ENCODE measurements at regions not wholly inside any gene's neighbourhood (a gene's known extent, or its start where the extent isn't known, plus 50 kb on each side); places are given as distances from the start of the nearest gene placed in this dataset.

DNA sequence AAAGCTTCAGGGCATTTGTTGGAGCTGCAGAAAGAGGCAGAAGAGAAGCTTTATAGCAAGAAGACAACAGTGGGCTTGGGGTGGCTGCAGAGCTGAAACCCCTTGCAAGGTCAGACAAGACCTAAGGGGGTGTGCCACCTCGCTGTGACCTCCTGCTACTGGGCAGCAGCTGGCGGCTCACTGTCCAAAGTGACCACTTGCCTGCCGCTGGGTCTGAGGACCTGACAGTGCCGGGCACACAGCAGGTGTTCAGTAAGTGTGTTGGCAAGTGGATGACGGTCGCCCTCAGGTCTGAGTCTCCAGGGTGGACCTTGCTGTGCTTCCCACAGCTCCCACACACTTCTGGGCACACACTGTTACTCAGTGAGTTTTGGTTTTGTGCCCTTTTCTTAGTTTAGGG lies 336.5 kb downstream of the C16orf95 start:
- TF ChIP-seq, protein P1, sequence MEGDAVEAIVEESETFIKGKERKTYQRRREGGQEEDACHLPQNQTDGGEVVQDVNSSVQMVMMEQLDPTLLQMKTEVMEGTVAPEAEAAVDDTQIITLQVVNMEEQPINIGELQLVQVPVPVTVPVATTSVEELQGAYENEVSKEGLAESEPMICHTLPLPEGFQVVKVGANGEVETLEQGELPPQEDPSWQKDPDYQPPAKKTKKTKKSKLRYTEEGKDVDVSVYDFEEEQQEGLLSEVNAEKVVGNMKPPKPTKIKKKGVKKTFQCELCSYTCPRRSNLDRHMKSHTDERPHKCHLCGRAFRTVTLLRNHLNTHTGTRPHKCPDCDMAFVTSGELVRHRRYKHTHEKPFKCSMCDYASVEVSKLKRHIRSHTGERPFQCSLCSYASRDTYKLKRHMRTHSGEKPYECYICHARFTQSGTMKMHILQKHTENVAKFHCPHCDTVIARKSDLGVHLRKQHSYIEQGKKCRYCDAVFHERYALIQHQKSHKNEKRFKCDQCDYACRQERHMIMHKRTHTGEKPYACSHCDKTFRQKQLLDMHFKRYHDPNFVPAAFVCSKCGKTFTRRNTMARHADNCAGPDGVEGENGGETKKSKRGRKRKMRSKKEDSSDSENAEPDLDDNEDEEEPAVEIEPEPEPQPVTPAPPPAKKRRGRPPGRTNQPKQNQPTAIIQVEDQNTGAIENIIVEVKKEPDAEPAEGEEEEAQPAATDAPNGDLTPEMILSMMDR (IDR thresholded peaks at IDR 0.05; ENCODE audit: borderline replicate concordance, extremely low read depth, insufficient read depth) = no peak
- Histone ChIP-seq H3K27me3 (ENCODE audit: control insufficient read depth, insufficient read depth, low read length) (no peaks in the 10 kb centered on the region), H3K36me3 (ENCODE audit: control insufficient read depth in 2 of 3, insufficient read depth in 3 of 3, low read length in 3 of 3) (no peaks in the 10 kb centered on the region), H3K27ac (ENCODE audit: low read depth in 2 of 2, low read length in 2 of 2) (no peak overlapping the region), H3K4me1 (ENCODE audit: control insufficient read depth in 2 of 3, insufficient read depth in 2 of 3, low read depth in 1 of 3, low read length in 3 of 3) (no peaks in the 10 kb centered on the region), H3K9ac (ENCODE audit: low read length in 3 of 3) (no peak overlapping the region), H3K4me3 (ENCODE audit: low read length in 3 of 3) (no peak overlapping the region), H3K9me3 (ENCODE audit: control insufficient read depth in 2 of 3, insufficient read depth in 1 of 3, low read length in 3 of 3) (no peaks in the 10 kb centered on the region)
- no peak for FAIRE-seq
- intact Hi-C loops (cut with DNase I) = no loop called here
- peak in 2 of 5 donors; percentile 30 to 64 for DNase-seq

DNA sequence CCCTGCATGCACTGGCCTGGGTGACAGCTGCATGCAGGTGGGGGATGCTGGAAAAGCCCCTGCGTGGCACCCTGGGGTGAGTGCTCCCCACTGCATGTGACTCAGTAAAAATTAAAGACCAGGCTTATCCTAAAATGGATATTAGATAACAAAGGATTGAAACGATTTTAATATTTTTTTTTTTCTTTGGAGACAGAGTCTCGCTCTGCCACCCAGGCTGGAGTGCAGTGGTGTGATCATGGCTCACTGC lies 334.9 kb downstream of the C16orf95 start:
- Histone ChIP-seq H3K9me3 (ENCODE audit: control insufficient read depth in 2 of 3, insufficient read depth in 1 of 3, low read length in 3 of 3) (no peaks in the 10 kb centered on the region), H3K27ac (ENCODE audit: low read depth in 2 of 2, low read length in 2 of 2) (no peak overlapping the region), H3K4me1 (ENCODE audit: control insufficient read depth in 2 of 3, insufficient read depth in 2 of 3, low read depth in 1 of 3, low read length in 3 of 3) (no peaks in the 10 kb centered on the region), H3K36me3 (ENCODE audit: control insufficient read depth in 2 of 3, insufficient read depth in 3 of 3, low read length in 3 of 3) (no peaks in the 10 kb centered on the region), H3K9ac (ENCODE audit: low read length in 3 of 3) (no peak overlapping the region), H3K4me3 (ENCODE audit: low read length in 3 of 3) (no peak overlapping the region), H3K27me3 (ENCODE audit: control insufficient read depth, insufficient read depth, low read length) (no peaks in the 10 kb centered on the region)
- intact Hi-C loops (cut with DNase I) = no loop called here
- DNase-seq (peak in 2 of 5 donors; percentile 10 to 21), FAIRE-seq (no peak)
- TF ChIP-seq, protein P1 (IDR thresholded peaks at IDR 0.05; ENCODE audit: borderline replicate concordance, extremely low read depth, insufficient read depth) = no peak

DNA sequence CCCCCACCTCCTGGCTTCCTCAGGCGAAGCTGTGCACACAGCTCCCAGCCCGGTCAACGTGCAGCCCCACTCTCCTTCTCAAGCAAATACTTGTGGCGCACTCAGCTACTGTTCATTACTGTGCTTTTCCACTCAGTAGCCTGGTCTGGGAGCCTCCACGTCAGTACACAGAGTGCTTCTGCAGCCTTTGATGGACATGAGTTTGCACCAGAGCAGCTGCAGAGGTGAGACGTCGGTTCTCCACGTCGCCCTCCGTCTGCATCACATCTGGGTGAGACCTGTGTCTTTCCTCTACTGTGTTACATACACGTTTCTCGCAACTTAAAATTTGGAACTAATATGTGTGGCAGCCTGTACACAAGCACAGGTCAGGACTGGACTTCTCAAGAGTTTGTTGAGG lies 334.3 kb downstream of the C16orf95 start:
- Histone ChIP-seq H3K4me1 (ENCODE audit: control insufficient read depth in 2 of 3, insufficient read depth in 2 of 3, low read depth in 1 of 3, low read length in 3 of 3) (no peaks in the 10 kb centered on the region), H3K27ac (ENCODE audit: low read depth in 2 of 2, low read length in 2 of 2) (no peak overlapping the region), H3K9ac (ENCODE audit: low read length in 3 of 3) (no peak overlapping the region), H3K27me3 (ENCODE audit: control insufficient read depth, insufficient read depth, low read length) (no peaks in the 10 kb centered on the region), H3K36me3 (ENCODE audit: control insufficient read depth in 2 of 3, insufficient read depth in 3 of 3, low read length in 3 of 3) (no peaks in the 10 kb centered on the region), H3K9me3 (ENCODE audit: control insufficient read depth in 2 of 3, insufficient read depth in 1 of 3, low read length in 3 of 3) (no peaks in the 10 kb centered on the region), H3K4me3 (ENCODE audit: low read length in 3 of 3) (no peak overlapping the region)
- peak in 2 of 5 donors; percentile 24 to 31 for DNase-seq
- FAIRE-seq = no peak
- intact Hi-C loops (cut with DNase I) = no loop called here
- TF ChIP-seq, protein P1 (IDR thresholded peaks at IDR 0.05; ENCODE audit: borderline replicate concordance, extremely low read depth, insufficient read depth) = no peak

DNA sequence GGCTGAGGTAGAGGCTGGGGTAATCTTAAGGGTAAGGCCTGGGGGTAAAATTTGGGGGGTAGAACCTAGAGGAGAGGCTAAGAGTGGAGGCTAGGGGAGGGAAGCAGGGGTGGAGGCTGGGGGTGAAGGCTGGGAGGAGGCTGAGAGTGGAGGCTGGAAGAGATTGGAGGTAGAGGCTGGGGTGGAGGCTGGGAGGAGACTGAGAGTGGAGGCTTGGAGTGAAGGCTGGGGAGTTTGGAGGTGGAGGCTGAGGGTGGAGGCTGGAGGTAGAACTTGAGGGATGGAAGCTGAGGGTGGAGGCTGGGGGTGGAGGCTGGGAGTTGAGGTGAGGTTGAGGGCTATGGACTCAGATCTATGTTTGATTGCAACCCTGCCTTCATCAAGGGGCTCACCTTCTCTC lies 333.6 kb downstream of the C16orf95 start:
- FAIRE-seq = no peak

More for the DNA sequence above, 333.6 kb downstream of the C16orf95 start:
- Histone ChIP-seq H3K36me3 (ENCODE audit: control insufficient read depth in 2 of 3, insufficient read depth in 3 of 3, low read length in 3 of 3) (no peaks in the 10 kb centered on the region), H3K27me3 (ENCODE audit: control insufficient read depth, insufficient read depth, low read length) (no peaks in the 10 kb centered on the region), H3K9ac (ENCODE audit: low read length in 3 of 3) (no peak overlapping the region), H3K4me3 (ENCODE audit: low read length in 3 of 3) (no peak overlapping the region), H3K4me1 (ENCODE audit: control insufficient read depth in 2 of 3, insufficient read depth in 2 of 3, low read depth in 1 of 3, low read length in 3 of 3) (no peaks in the 10 kb centered on the region), H3K27ac (ENCODE audit: low read depth in 2 of 2, low read length in 2 of 2) (no peak overlapping the region), H3K9me3 (ENCODE audit: control insufficient read depth in 2 of 3, insufficient read depth in 1 of 3, low read length in 3 of 3) (no peaks in the 10 kb centered on the region)
- peak in 2 of 5 donors; percentile 10 to 35 for DNase-seq
- TF ChIP-seq, protein P1 (IDR thresholded peaks at IDR 0.05; ENCODE audit: borderline replicate concordance, extremely low read depth, insufficient read depth) = no peak
- intact Hi-C loops (cut with DNase I) = no loop called here

Measured in kidney (tissue), 13 donors.